CD4-positive, CD25-positive, alpha-beta regulatory T cell (primary cell): ENCODE measurements at regions not wholly inside any gene's neighbourhood (a gene's known extent, or its start where the extent isn't known, plus 50 kb on each side); places are given as distances from the start of the nearest gene placed in this dataset.

ENCODE experiments used
- ATAC-seq, 2 donors: fragments of 150-1000 bp; cut with Tn5 transposase; one replicate each; pipeline ENCODE4 v1.10.0; 2021; ENCODE audit warnings: low read depth in 2 of 2, moderate number of reproducible peaks in 2 of 2, moderate library complexity in 1 of 2
- DNase-seq, 3 donors: peaks; one replicate each; pipeline versions ENCODE4 v3.0.0 to v3.0.0-alpha.2; 2012 to 2022; ENCODE audit warnings: mixed read lengths in 1 of 3
- H3K27ac ChIP-seq: one replicate; pipeline ENCODE4 v1.7.0; 2013; ENCODE audit warnings: mild to moderate bottlenecking, low read length; ENCODE audit not compliant: insufficient read depth, poor library complexity, severe bottlenecking
- H3K27me3 ChIP-seq: one replicate; pipeline ENCODE4 v1.7.0; 2013; ENCODE audit warnings: low read length; ENCODE audit not compliant: control insufficient read depth, insufficient read depth
- H3K36me3 ChIP-seq: one replicate; pipeline ENCODE4 v1.7.0; 2013; ENCODE audit warnings: mild to moderate bottlenecking, low read length, moderate library complexity; ENCODE audit not compliant: control insufficient read depth, insufficient read depth
- H3K4me1 ChIP-seq: 2 replicates; pipeline ENCODE4 v1.7.0; 2013; ENCODE audit warnings: mild to moderate bottlenecking, low read length; ENCODE audit not compliant: insufficient read depth, control insufficient read depth, poor library complexity, severe bottlenecking
- H3K4me3 ChIP-seq: one replicate; pipeline ENCODE4 v1.7.0; 2013; ENCODE audit warnings: low read depth, mild to moderate bottlenecking, low read length, moderate library complexity
- H3K9me3 ChIP-seq, 2 experiments: 1 replicate in 1 of 2; 2 replicates in 1 of 2; pipeline ENCODE4 v1.7.0; 2013; ENCODE audit warnings: low read length in 2 of 2, mild to moderate bottlenecking in 1 of 2, moderate library complexity in 1 of 2; ENCODE audit not compliant: control insufficient read depth in 2 of 2
- H3K27ac Mint-ChIP-seq, 3 donors: one replicate each; pipeline ENCODE4 v1.8.0; 2020 to 2022; ENCODE audit warnings: mild to moderate bottlenecking in 3 of 3, mixed read lengths in 3 of 3, moderate library complexity in 2 of 3
- H3K27me3 Mint-ChIP-seq: one replicate; pipeline ENCODE4 v1.8.0; 2022; ENCODE audit warnings: mild to moderate bottlenecking, mixed read lengths
- H3K36me3 Mint-ChIP-seq: one replicate; pipeline ENCODE4 v1.8.0; 2020; ENCODE audit warnings: mixed read lengths
- H3K4me1 Mint-ChIP-seq, 4 donors: one replicate each; pipeline ENCODE4 v1.8.0; 2020 to 2022; ENCODE audit warnings: mixed read lengths in 4 of 4, mild to moderate bottlenecking in 1 of 4
- H3K4me3 Mint-ChIP-seq, 4 donors: one replicate each; pipeline ENCODE4 v1.8.0; 2020 to 2022; ENCODE audit warnings: mild to moderate bottlenecking in 4 of 4, mixed read lengths in 4 of 4, moderate library complexity in 3 of 4
- H3K9me3 Mint-ChIP-seq, 7 donors: one replicate each; pipeline ENCODE4 v1.8.0; 2020 to 2022; ENCODE audit warnings: mixed read lengths in 7 of 7, mild to moderate bottlenecking in 3 of 7, moderate library complexity in 2 of 7

- Mint-ChIP-seq H3K9me3 (peaks cover 2 to 13% (median 5%) of the 10 kb centered on the region in 7 donors), H3K27ac (no peak overlapping the region), H3K4me1 (no peaks in the 10 kb centered on the region), H3K36me3 (no peaks in the 10 kb centered on the region), H3K4me3 (no peak overlapping the region), H3K27me3 (peaks cover 4% of the 10 kb centered on the region)
- Histone ChIP-seq H3K4me1 (no peaks in the 10 kb centered on the region), H3K36me3 (no peaks in the 10 kb centered on the region), H3K9me3 (peaks cover 0 to 9% of the 10 kb centered on the region in 2 experiments), H3K27me3 (no peaks in the 10 kb centered on the region), H3K27ac (no peak overlapping the region), H3K4me3 (no peak overlapping the region)
- no peak for ATAC-seq
- no peak for DNase-seq
Measured at GRCh38 chr3:117355566-117355965, 646.0 kb downstream of the TUSC7 start.

- no peak for ATAC-seq
- no peak overlapping the region for H3K27ac ChIP-seq
- Mint-ChIP-seq H3K36me3 (no peaks in the 10 kb centered on the region), H3K4me1 (no peaks in the 10 kb centered on the region), H3K27ac (no peak overlapping the region), H3K9me3 (peaks cover 3 to 18% (median 5%) of the 10 kb centered on the region in 7 donors), H3K27me3 (peaks cover 4% of the 10 kb centered on the region), H3K4me3 (no peak overlapping the region)
- H3K27me3 ChIP-seq = no peaks in the 10 kb centered on the region
- H3K4me3 ChIP-seq = no peak overlapping the region
- H3K4me1 ChIP-seq = no peaks in the 10 kb centered on the region
- no peak for DNase-seq
- H3K36me3 ChIP-seq = no peaks in the 10 kb centered on the region
- peaks cover 0 to 9% of the 10 kb centered on the region in 2 experiments for H3K9me3 ChIP-seq
Measured at GRCh38 chr3:117356091-117356705, 646.6 kb downstream of the TUSC7 start.

GRCh38 chr3:117358717-117359314 lies 649.2 kb downstream of the TUSC7 start:
- no peak overlapping the region for H3K27ac Mint-ChIP-seq
- Histone ChIP-seq H3K27ac (no peak overlapping the region), H3K9me3 (peaks cover 0 to 9% of the 10 kb centered on the region in 2 experiments), H3K27me3 (no peaks in the 10 kb centered on the region), H3K36me3 (no peaks in the 10 kb centered on the region), H3K4me3 (no peak overlapping the region), H3K4me1 (no peaks in the 10 kb centered on the region)
- no peaks in the 10 kb centered on the region for H3K36me3 Mint-ChIP-seq
- H3K27me3 Mint-ChIP-seq = peaks cover 4% of the 10 kb centered on the region
- ATAC-seq = no peak
- no peak overlapping the region for H3K4me3 Mint-ChIP-seq
- peaks cover 5 to 26% (median 13%) of the 10 kb centered on the region in 7 donors for H3K9me3 Mint-ChIP-seq
- no peaks in the 10 kb centered on the region for H3K4me1 Mint-ChIP-seq
- no peak for DNase-seq

GRCh38 chr3:117366574-117366973 lies 657.0 kb downstream of the TUSC7 start:
- Histone ChIP-seq H3K27me3 (no peaks in the 10 kb centered on the region), H3K36me3 (no peaks in the 10 kb centered on the region), H3K27ac (no peak overlapping the region), H3K4me3 (no peak overlapping the region), H3K4me1 (no peaks in the 10 kb centered on the region), H3K9me3 (no peaks in the 10 kb centered on the region)
- Mint-ChIP-seq H3K36me3 (no peaks in the 10 kb centered on the region), H3K4me3 (no peak overlapping the region), H3K9me3 (peaks cover 3 to 21% (median 9%) of the 10 kb centered on the region in 7 donors), H3K27ac (no peak overlapping the region), H3K27me3 (no peaks in the 10 kb centered on the region), H3K4me1 (no peaks in the 10 kb centered on the region)
- ATAC-seq (no peak), DNase-seq (no peak)

GRCh38 chr3:117367861-117368260 lies 658.3 kb downstream of the TUSC7 start:
- Histone ChIP-seq H3K27ac (no peak overlapping the region), H3K9me3 (no peaks in the 10 kb centered on the region), H3K36me3 (no peaks in the 10 kb centered on the region), H3K27me3 (no peaks in the 10 kb centered on the region), H3K4me3 (no peak overlapping the region), H3K4me1 (no peaks in the 10 kb centered on the region)
- no peaks in the 10 kb centered on the region for H3K36me3 Mint-ChIP-seq
- no peak for ATAC-seq
- H3K27ac Mint-ChIP-seq = no peak overlapping the region
- no peak overlapping the region for H3K4me3 Mint-ChIP-seq
- DNase-seq = no peak
- no peaks in the 10 kb centered on the region for H3K4me1 Mint-ChIP-seq
- no peaks in the 10 kb centered on the region for H3K27me3 Mint-ChIP-seq
- peaks cover 1 to 23% (median 5%) of the 10 kb centered on the region in 7 donors for H3K9me3 Mint-ChIP-seq

GRCh38 chr3:117380631-117381030 lies 671.1 kb downstream of the TUSC7 start:
- no peaks in the 10 kb centered on the region for H3K36me3 Mint-ChIP-seq

GRCh38 chr3:117393119-117393518 lies 683.5 kb downstream of the TUSC7 start:
- H3K4me1 Mint-ChIP-seq = no peaks in the 10 kb centered on the region
- no peaks in the 10 kb centered on the region for H3K9me3 ChIP-seq
- no peak overlapping the region for H3K4me3 Mint-ChIP-seq
- no peaks in the 10 kb centered on the region for H3K36me3 ChIP-seq
- no peaks in the 10 kb centered on the region for H3K27me3 Mint-ChIP-seq
- no peaks in the 10 kb centered on the region for H3K4me1 ChIP-seq
- DNase-seq (no peak), ATAC-seq (no peak)
- H3K4me3 ChIP-seq = no peak overlapping the region
- no peak overlapping the region for H3K27ac ChIP-seq
- H3K36me3 Mint-ChIP-seq = no peaks in the 10 kb centered on the region
- no peaks in the 10 kb centered on the region for H3K27me3 ChIP-seq
- peaks cover 0 to 11% (median 2%) of the 10 kb centered on the region in 7 donors for H3K9me3 Mint-ChIP-seq
- H3K27ac Mint-ChIP-seq = no peak overlapping the region

More at GRCh38 chr3:117380631-117381030, 671.1 kb downstream of the TUSC7 start:
- no peak for DNase-seq
- Histone ChIP-seq H3K27me3 (no peaks in the 10 kb centered on the region), H3K27ac (no peak overlapping the region), H3K36me3 (no peaks in the 10 kb centered on the region), H3K4me1 (no peaks in the 10 kb centered on the region), H3K9me3 (no peaks in the 10 kb centered on the region), H3K4me3 (no peak overlapping the region)
- no peaks in the 10 kb centered on the region for H3K4me1 Mint-ChIP-seq
- ATAC-seq = no peak
- H3K27me3 Mint-ChIP-seq = no peaks in the 10 kb centered on the region
- H3K4me3 Mint-ChIP-seq = no peak overlapping the region
- H3K27ac Mint-ChIP-seq = no peak overlapping the region
- H3K9me3 Mint-ChIP-seq = peaks cover 0 to 16% (median 5%) of the 10 kb centered on the region in 7 donors
